ENCODE measurements at regions not wholly inside any gene's neighbourhood (a gene's known extent, or its start where the extent isn't known, plus 50 kb on each side); places are given as distances from the start of the nearest gene placed in this dataset.

DNA sequence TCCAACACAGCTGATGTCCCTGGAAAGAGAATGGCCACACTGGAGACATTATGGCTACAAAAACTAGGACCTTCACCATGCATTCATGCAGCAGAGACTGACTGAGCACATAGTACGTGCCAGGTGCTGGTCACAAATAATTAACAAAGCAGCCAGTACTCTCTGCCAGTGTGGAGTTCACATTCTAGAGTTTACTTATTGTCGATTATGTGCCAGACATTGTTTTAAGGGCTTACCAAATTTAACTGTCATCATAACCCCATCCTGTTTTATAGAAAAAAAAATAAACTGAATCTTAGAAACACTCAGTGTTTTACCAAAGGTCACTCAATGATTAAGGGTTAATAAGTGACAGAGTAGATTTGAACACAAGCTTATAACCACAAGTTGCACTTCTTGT, 143.3 kb downstream of the RRAGC start:
- no peak for DNase-seq

- DNase-seq: no peak
Measured at GRCh38 chr1:38715415-38715814, 144.2 kb downstream of the RRAGC start.

GRCh38 chr1:38712046-38712445, 147.5 kb downstream of the RRAGC start:
- no peak for DNase-seq

DNA sequence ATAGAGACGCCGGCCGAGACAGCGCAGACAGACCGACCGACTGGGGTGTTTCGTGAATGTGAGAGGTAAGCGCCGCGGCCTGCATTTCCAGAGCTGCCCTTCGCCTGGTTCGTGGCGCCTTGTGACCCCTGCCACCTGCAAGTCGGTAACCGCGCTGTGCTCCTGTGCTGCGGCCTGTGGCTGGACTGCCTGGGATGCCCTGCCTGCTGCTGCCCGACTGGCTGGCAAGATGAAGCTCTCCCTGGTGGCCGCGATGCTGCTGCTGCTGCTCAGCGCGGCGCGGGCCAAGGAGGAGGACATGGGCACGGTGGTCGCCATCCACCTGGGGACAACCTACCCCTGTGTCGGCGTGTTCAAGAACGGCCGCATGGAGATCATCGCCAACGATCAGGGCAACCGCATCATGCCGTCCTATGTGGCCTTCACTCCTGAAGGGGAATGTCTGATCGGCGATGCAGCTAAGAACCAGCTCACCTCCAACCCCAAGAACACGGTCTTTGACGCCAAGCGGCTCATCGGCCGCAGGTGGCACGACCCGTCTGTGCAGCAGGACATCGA, 150.8 kb downstream of the RRAGC start:
- no peak for DNase-seq

DNA sequence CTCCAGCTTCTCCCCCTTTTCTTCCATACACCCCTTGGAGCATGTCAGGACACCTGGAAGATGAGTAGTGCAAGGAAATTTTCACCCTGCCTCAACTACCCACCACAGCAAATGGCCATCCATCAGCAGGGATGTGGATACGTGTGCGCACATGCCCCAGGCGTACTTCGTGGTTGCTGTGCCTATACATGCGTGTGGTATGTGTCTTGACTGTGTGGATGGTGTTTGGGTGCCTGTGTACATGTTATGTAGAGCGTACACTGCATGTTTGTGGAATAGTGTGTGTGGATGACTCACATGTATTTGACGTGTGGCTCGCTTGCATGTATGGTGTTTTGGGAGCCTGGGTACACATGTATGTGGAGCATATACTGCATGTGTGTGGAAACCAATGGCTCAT, 158.5 kb downstream of the RRAGC start:
- no peak for DNase-seq

- DNase-seq: no peak
Measured at GRCh38 chr1:38700077-38700470, 159.5 kb downstream of the RRAGC start.

- no peak for DNase-seq
Measured at GRCh38 chr1:38699330-38700076, 160.1 kb downstream of the RRAGC start.

DNA sequence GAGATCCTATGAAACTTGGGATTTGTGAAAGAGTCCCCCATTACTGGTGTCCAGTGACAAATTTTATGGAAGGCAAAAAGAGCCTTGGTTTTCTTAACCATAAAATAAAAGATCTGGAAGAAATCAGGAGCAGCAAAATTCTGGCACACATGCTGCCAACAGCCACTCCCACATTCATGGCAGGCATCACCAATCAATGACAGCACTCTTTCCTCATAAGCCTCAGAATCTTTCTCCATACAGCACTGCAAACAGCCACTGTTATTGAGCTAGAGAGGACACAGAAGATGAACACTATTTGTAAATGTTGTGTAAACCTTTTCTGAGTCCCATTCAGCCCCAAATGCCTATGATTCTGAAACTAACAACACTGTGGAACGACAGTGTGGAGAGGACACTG, 162.2 kb downstream of the RRAGC start:
- no peak for DNase-seq

DNA sequence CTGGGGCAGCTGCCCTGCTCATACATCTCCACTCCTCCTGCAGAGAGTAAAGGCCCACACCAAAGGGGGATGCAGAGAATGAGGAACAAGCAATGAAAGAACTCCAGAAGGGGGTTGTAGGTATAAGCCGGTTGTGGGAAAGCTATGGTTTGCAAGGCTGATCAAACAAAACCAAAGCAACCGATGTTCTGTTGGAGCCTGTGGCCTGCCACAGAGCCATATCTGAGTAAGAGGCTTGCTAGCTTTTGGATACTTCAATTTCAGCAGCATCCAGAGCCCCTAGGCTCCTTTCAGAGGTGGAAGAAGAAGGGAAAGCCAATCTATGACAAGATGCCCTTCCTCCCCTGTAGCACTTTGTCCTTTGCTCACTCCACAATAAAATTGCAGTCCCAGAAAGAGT, 163.2 kb downstream of the RRAGC start:
- no peak for DNase-seq

- no peak for DNase-seq
Measured at GRCh38 chr1:38693759-38694158, 165.8 kb downstream of the RRAGC start.

DNA sequence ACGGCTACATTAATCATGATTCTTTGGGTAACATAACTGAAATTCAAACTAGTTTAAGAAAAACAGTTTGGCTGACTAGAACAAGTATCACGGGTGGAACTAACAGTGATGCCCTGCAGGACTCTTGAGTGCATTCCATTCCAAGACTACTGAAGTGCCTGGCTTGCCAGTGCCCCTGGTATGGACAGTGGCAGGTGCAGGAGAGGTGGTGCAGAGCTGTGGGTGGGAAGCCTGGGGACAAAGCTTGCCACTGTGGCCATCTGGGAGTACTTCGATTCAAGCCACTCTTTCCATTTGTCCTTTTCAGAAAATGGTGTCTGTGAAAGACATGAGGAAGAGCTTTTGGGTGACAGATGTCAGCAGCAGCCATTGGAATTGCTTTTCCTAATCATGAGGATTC, 166.5 kb downstream of the RRAGC start:
- no peak for DNase-seq

DNA sequence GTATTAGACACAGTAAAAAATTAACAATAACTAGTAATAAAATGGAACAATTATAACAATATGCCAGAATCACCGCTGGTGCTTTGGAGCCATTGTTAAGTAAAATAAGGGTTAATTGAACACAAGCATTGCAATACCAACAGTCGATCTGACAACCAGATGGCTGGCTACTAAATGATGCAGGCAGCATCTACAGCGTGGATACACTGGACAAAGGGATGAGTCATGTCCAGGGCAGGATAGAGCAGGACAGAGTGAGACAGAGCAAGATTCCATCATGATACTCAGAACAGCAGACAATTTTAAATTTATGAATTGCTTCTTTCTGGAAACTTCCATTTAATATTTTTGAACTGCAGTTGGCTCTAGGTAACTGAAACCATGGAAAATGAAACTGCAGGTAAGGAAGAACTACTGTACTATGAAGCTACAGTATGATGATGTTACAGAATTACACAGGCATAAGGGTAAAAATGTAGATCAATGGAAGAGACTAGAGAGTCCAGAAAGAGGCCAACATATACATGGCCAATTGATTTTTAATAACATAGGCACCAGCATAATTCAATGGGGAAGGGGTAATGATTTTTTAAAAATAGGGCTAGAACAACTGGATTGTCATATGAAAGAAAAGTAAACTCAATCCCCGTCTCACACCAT, 168.7 kb downstream of the RRAGC start:
- no peak for DNase-seq

- no peak for DNase-seq
Measured at GRCh38 chr1:38686927-38687255, 172.7 kb downstream of the RRAGC start.

DNA sequence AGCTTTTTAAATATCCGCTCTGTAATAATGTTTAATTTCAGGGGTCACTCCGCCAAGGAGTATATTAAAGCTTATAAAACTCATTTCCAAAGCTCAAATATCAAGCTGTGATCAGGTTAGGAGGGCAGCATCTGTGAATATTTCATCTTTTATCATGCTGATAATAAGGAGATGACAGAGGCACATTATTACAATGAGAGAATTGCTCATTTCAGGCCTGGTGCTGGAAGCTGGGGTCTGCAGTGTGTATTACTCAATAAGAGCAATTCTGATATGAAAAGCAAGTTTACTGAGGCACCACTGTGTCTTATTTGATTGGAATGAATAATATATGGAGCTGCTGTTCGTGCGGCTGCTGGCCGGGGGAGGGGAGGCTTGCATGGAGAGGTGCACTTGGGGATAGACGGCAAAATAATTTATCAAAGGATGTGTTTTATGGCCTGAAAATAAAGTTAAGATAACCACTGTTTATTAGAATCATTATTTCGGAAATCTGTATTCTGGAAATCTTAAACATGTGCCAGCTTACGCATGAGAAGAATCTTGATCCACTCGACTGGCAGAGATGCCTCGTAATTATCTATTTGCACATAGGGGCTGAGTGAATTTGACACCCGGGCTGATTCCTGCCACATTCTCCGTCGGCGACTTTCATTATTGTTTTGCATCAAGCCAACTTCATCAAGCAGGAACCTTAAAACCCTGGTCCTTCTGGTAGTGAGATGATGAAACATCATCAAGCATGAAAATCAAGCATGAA, 173.2 kb downstream of the RRAGC start:
- DNase-seq: no peak

DNA sequence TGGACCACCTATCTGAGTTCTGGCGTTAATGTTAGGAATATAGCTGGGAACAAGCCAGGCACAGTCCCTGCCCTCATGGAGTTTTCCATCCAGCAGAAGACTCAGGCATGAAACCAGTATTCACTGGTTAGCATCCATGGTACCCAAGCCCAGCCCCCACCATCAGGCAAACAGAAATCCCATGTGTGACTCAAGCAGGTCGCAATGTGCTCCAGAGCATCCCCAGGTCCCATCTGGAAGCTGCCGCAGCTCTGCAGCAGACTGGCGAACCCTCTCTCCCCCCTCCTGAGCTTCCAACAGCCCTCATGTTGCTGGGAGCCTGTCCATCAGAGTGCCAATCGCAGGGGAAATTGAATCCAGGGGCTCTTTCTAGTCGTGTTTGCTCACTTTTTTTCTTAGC, 174.2 kb downstream of the RRAGC start:
- no peak for DNase-seq

GRCh38 chr1:38680801-38681510, 178.6 kb downstream of the RRAGC start:
- DNase-seq: no peak

DNA sequence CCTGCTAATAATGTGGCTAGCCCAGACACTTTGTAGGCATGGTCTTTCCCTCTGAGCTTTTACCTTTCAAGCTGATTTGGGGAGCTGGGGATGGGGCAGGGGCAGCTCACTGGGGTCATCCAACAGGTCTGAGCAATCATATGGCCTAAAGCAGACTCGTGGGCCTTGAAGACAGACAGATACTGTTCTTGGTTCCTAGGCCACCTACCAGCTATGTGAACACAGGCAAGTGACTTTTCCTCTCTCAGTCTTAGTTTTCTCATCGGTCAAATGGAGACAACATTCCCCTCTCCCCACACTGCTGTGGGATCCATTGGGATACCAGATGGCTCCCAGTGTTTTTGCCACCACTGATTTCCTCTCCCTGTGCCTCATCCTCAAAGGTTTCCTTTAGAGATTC, 181.8 kb downstream of the RRAGC start:
- no peak for DNase-seq

GRCh38 chr1:38677311-38677710, 182.3 kb downstream of the RRAGC start:
- DNase-seq: no peak

DNA sequence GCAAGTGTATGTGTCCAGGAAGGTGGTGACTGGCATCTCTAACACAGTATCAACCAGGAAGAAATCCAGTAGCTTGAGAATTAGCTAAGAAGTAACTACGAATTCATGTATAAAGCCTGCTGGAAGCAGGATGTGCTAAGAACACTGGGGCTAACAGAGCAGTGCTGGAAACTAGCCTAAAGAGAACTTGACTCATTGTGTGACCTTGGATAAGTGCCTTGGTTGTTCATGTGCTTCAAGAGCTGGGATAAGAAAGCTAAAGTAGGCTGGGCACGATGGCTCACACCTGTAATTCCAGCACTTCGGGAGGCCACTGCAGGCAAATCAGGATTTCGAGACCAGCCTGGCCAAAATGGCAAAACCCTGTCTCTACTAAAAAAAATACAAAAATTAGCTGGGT, 186.9 kb downstream of the RRAGC start:
- DNase-seq: no peak

DNA sequence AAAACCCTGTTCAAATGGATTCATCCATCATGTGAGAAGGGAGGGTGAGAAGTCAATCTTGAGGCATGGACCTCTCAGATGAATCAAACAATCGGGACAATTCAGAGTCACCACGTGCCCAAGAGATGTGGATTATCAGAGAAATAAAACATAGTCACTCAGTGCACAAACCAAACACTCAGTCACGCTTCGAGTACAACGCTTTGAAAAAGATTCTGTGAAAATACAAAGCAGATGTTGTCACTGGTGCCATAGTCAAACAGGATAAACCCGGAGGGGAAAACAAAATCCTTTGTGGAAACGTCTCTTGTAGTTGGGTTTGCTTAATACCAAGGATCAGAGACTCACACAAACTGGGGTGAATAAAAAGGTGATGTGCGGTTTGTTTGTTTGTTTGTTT, 188.4 kb downstream of the RRAGC start:
- no peak for DNase-seq

DNA sequence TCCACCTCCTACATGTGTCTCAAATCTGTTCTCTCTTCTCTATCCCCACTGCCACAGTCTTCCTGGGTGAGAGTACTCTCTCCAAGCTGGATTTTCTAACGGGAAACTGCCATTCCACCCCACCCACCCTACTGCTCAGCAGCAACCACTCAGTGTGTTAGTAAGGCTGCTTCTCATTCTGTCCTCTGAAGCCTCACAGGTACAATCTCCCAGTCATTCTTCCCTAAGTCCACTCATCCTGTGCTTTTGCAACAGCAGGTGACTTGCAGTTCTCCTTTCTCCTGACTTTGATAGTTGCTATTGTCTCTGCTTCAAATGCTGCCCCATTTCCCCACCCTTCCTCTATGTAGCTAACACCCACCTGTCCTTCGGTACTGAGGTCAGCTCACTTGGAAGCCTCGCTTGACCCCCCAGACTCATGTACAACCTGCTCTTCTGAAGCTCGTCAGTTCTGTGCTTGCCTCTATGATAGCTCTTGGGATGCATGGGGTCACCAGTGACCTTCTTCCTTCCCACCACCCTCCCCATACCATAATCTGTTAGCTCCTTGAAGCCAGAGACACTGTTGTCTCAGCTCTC, 188.9 kb downstream of the RRAGC start:
- no peak for DNase-seq

DNA sequence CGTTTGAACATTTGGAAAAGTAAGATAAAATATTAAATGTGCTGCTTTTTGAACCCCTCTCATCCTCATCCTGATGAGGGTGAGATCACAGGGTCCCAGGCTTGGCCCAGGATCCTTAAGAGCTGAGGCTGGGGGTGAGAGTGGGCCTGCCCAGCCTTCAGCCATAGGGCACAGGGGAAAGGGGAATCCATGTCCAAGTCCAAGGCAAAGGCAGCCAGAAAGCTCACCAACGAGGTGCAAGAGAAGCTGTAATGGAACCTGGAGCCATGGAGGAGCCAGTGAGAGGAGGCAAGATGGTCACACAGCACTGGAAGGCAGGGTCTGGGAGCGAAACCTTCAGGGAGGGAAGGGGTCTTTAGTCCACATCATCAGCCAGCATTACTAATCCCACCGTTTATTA, 191.9 kb downstream of the RRAGC start:
- no peak for DNase-seq

DNA sequence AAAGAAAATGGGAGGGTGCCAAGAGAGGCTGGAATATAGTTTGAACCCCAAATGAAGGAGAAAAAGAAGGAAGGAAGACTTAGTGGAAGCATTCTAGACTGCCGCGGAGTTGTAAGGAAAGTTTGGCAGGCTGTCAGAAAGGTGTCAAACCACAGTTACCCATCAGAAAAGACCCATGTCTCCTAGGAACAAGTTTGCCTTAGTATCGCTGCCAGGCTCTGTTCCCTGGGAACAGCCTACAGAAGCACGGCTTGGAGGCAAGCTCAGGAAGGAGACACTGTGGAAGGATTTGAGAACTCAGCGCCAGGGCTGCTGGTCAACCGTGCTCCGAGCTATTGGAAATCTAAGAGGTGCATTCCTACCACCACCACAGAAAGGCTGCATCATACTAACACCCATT, 197.4 kb downstream of the RRAGC start:
- DNase-seq: no peak
